HUES6 (cell line): ENCODE measurements at regions not wholly inside any gene's neighbourhood (a gene's known extent, or its start where the extent isn't known, plus 50 kb on each side); places are given as distances from the start of the nearest gene placed in this dataset.

Source experiments
- H3K27ac ChIP-seq: 2 replicates; pipeline ENCODE4 v1.7.0; 2013; ENCODE audit warnings: low read depth, mild to moderate bottlenecking, low read length, inconsistent platforms
- H3K27me3 ChIP-seq: 2 replicates; pipeline ENCODE4 v1.6.1; 2013; ENCODE audit warnings: low read length; ENCODE audit not compliant: control insufficient read depth, insufficient read depth
- H3K36me3 ChIP-seq: 2 replicates; pipeline ENCODE4 v1.6.1; 2013; ENCODE audit warnings: low read length; ENCODE audit not compliant: control insufficient read depth, insufficient read depth
- H3K4me1 ChIP-seq: 2 replicates; pipeline ENCODE4 v1.6.1; 2013; ENCODE audit warnings: low read length; ENCODE audit not compliant: control insufficient read depth, insufficient read depth
- H3K4me3 ChIP-seq: 2 replicates; pipeline ENCODE4 v1.5.1; 2013; ENCODE audit warnings: low read depth, low read length
- H3K9ac ChIP-seq: one replicate; pipeline ENCODE4 v1.6.1; 2013; ENCODE audit warnings: mild to moderate bottlenecking, low read length
- H3K9me3 ChIP-seq: 2 replicates; pipeline ENCODE4 v1.6.1; 2013; ENCODE audit warnings: low read depth, low read length; ENCODE audit not compliant: control insufficient read depth, insufficient read depth

DNA sequence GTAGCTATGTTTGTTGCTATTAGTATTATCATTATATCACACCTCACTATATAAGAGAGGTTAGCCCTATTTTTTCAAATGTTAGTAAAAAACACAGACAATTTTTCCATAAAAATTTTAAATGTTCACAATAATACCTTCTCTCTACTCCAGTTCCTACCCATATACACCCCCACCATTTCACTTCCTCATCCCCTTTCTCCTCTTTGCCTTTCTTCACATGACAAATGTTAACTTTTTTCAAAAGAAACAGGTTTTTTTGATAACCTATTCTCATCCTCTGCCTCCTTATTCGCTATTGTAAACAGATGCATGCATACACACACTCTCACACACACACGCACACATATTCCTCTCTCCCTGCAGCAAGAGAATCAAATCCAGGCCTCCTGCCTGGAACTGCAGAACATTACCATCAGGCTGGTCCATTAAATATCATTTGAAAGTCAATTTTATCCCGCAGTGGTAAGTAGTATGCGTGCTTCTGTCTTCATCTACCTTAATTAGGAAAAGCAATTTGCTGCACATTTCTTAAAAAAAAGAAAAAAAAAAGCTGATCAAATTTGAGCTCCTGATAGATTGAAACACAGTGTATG, 55.5 kb downstream of the MID1IP1 start:
- no peaks in the 10 kb centered on the region for H3K36me3 ChIP-seq
- H3K9ac ChIP-seq: no peak overlapping the region
- H3K27ac ChIP-seq: no peak overlapping the region
- no peaks in the 10 kb centered on the region for H3K9me3 ChIP-seq
- H3K4me1 ChIP-seq: peaks cover 7% of the 10 kb centered on the region; the same call in 1 of the 2 replicates
- H3K4me3 ChIP-seq: no peak overlapping the region
- H3K27me3 ChIP-seq: no peaks in the 10 kb centered on the region

DNA sequence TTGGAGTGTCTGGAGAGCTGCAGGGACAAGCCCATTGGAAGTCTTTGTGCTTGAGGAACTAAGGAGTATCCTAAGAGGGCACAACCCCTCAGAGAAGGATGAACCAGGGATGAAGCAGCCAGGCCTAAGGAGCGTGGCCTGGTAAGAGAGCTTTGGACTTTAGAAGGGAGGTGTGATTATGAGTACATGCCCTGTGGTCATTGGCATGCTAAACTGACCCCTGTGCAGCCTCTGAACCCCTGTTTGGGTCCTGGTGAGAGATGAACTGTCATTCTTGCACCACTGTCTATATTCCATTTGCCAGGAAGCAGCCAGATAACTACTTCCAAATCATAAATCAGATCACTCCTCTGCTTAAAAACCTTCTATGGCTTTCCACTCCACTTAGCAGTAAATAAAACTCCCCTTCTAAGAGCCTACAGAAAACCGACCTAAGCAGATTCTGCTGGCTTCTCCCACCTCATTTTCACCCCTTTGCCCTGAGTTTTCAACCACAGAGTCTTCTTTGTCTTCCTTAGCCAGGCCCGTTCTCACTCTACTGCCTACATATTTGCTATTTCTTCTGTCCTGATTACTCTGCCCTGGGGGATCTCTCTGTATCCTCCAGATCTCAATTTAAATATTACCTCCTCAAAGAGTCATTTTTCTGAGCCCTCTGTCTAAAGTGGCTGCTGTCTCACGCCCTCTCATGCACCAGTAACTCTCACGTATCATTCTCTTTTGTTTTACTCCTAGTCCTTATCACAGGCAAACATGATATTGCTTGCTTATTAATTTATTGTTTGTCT, 56.7 kb downstream of the MID1IP1 start:
- H3K4me3 ChIP-seq: no peak overlapping the region
- H3K9me3 ChIP-seq: no peaks in the 10 kb centered on the region
- peaks cover 19% of the 10 kb centered on the region for H3K4me1 ChIP-seq
- H3K27ac ChIP-seq: no peak overlapping the region; the same call in 1 of the 2 replicates
- H3K27me3 ChIP-seq: no peaks in the 10 kb centered on the region
- no peak overlapping the region for H3K9ac ChIP-seq
- no peaks in the 10 kb centered on the region for H3K36me3 ChIP-seq

DNA sequence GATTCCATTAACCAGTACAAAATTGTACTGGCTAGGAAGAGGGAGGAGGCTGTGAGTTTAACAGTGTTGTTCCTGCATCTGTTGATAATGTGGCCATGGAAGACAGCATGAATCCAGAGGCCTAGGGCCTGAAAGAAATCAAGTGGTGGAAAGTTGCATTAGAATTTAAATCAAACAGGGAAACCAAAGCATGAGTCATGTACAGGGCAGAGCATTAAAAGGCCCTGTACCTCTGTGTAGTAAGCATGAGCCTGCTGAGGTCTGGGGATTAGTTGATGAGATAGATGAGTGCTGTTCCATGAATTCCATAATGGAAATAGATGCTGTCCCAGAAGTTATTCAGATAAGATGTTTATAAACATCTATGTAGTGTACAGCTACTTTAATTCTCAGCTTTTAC, 58.3 kb downstream of the MID1IP1 start:
- Histone ChIP-seq H3K4me3 (no peak overlapping the region), H3K27ac (no peak overlapping the region), H3K9me3 (no peaks in the 10 kb centered on the region), H3K27me3 (no peaks in the 10 kb centered on the region), H3K9ac (no peak overlapping the region), H3K4me1 (peaks cover 25% of the 10 kb centered on the region), H3K36me3 (no peaks in the 10 kb centered on the region)

DNA sequence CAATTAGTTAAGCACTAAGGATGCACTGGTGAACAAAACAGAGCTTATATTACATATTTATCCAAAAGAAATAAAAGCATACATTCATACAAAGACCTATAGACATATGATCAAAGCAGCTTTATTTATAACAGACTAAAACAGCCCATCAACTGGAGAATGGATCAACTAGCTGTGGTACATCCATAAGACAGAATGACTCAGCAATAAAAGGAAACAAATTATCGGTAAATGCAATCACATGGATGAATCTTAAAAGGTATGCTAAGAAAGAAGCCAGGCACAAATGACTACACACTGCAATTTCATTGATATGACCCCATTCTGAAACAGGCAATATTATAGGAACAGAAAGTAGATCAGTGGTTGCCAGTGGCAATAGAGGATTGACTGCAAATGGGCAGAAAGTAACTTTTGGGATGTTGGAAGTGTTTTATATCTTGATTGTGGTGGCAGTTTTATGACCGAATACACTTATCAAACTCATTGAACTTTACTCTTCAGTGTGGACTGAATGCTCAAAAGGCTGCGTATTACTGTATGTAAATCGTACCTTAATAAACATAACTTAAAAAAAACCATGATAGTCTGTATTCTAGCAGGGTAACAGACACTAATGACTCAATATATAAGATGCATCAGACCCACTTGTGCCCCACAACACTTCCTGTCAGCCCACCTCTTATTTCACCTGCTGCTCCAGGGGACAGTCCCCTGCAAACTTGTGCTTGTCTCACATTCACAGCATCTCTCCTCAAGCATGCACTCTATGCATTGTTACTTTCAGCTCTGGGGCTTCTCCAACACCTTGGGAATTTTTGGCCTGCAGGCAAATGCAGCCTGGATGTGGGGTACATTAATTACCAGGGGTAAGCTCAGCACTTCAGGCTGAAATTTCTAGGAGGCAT, 59.1 kb downstream of the MID1IP1 start:
- H3K9me3 ChIP-seq: no peaks in the 10 kb centered on the region
- no peak overlapping the region for H3K4me3 ChIP-seq
- no peaks in the 10 kb centered on the region for H3K27me3 ChIP-seq
- no peak overlapping the region for H3K9ac ChIP-seq
- H3K36me3 ChIP-seq: no peaks in the 10 kb centered on the region
- H3K4me1 ChIP-seq: peaks cover 29% of the 10 kb centered on the region
- H3K27ac ChIP-seq: no peak overlapping the region

DNA sequence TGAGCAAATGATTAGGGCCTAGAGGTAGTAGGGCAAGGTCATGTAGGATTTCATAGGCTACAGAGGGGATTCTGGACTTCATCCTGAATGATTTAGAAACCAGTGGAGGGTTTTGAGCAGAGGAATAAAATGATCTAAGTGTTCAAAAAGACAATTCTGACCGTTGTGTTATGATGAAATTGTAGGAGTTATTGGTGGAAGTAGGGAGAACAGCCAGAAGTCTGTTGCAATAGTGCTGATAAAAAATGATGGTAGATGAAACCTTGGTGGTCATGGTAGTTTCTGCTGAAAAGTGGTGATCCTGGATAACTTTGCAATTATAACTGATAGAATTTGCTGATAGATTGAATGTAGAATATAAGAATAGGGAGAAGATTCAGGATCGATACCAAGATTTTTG, 60.2 kb downstream of the MID1IP1 start:
- Histone ChIP-seq H3K9me3 (no peaks in the 10 kb centered on the region), H3K27me3 (no peaks in the 10 kb centered on the region), H3K9ac (no peak overlapping the region), H3K4me1 (peaks cover 38% of the 10 kb centered on the region), H3K36me3 (no peaks in the 10 kb centered on the region), H3K4me3 (no peak overlapping the region), H3K27ac (no peak overlapping the region)

DNA sequence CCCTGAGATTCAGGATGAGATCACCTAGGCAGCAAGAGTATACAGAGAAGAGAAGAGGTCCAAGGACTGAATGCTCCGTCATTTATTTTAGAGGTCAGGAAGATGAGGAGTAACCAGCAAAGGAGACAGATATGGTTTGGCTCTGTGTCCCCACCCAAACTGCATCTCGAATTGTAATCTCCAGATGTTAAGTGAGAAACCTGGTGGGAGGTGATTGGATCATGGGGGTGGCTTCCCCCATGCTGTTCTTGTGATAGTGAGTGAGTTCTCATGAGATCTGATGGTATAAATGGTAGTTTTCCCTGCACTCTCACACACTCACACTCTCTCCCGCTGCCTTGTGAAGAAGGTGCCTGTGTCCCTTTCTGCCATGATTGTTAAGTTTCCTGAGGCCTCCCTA, 60.8 kb downstream of the MID1IP1 start:
- Histone ChIP-seq H3K9me3 (no peaks in the 10 kb centered on the region), H3K4me1 (peaks cover 39% of the 10 kb centered on the region), H3K4me3 (no peak overlapping the region), H3K27me3 (no peaks in the 10 kb centered on the region), H3K9ac (no peak overlapping the region), H3K36me3 (no peaks in the 10 kb centered on the region), H3K27ac (no peak overlapping the region)

DNA sequence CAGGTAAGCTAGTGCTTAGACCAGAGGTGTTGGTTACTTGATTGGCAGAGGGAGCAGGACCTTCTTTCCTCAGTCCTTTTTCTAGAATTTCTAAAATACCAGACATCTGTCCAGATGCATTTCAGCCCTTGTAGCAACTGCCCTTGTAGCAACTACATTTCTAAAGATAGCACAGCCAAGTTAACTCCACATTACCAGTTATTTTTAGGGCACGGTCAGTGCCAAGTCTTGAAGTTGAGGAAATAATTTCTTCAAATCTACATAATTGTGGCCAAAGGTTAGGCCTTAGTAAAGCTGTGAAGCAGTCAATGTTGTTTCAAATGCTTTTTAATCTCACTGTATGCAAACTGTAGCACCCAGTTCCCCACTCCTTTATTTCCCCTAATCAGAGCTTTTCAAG, 62.9 kb downstream of the MID1IP1 start:
- H3K27ac ChIP-seq: no peak overlapping the region
- no peak overlapping the region for H3K4me3 ChIP-seq
- H3K9ac ChIP-seq: no peak overlapping the region
- no peaks in the 10 kb centered on the region for H3K9me3 ChIP-seq
- H3K36me3 ChIP-seq: no peaks in the 10 kb centered on the region
- H3K27me3 ChIP-seq: no peaks in the 10 kb centered on the region
- H3K4me1 ChIP-seq: peaks cover 54% of the 10 kb centered on the region

DNA sequence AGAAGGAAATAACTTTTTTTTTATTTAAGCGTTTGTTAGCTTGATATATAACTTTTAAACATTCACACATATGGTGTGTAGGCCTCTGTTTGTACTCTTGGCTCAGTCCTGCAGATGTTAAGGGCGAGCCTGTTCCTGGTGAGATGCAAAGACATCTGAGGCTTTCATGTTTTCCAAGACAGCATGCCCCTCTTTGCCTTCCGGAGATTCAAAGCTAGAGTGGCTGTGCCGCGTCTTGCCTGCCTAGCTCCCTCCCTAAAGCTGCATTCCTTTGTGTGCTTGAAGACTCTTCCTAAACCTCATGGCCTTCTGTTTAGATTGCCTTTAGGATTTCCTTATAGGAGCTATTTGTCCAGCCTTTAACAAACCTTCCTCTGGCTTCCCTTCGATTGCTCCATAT, 67.1 kb downstream of the MID1IP1 start:
- no peak overlapping the region for H3K9ac ChIP-seq

DNA sequence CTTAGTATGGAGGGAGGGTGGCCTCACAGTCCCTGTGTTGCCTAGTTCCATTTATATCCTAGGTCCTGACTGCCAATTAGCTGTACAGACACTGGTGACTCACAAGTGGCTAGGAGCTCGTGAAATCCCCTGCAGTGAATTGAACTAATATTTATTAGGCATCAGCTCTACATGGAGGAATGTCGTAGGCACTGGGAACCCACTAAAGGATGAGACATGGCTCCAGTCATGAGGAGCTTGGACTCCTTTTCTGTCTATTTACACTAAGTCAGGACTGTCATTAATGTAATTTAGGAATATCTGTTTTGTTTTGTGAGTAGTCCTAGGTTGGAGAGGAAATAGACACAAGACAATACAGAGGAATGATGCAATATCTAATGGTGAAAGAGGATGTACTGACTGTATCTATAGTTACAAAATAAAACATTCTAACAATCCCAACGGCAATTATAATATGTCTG, 67.7 kb downstream of the MID1IP1 start:
- Histone ChIP-seq H3K4me3 (0 out of 2 replicates have a peak overlapping the region, but pooled peaks have one; percentile 13), H3K9me3 (no peaks in the 10 kb centered on the region), H3K27ac (peak overlapping the region; percentile 87; the same call in 1 of the 2 replicates), H3K36me3 (no peaks in the 10 kb centered on the region), H3K27me3 (no peaks in the 10 kb centered on the region), H3K9ac (no peak overlapping the region), H3K4me1 (peaks cover 61% of the 10 kb centered on the region)

More for the DNA sequence above, 67.1 kb downstream of the MID1IP1 start:
- no peaks in the 10 kb centered on the region for H3K36me3 ChIP-seq
- H3K4me1 ChIP-seq: peaks cover 64% of the 10 kb centered on the region
- H3K27me3 ChIP-seq: no peaks in the 10 kb centered on the region
- H3K9me3 ChIP-seq: no peaks in the 10 kb centered on the region
- H3K27ac ChIP-seq: peak overlapping the region; percentile 4; the same call in 1 of the 2 replicates
- H3K4me3 ChIP-seq: no peak overlapping the region

DNA sequence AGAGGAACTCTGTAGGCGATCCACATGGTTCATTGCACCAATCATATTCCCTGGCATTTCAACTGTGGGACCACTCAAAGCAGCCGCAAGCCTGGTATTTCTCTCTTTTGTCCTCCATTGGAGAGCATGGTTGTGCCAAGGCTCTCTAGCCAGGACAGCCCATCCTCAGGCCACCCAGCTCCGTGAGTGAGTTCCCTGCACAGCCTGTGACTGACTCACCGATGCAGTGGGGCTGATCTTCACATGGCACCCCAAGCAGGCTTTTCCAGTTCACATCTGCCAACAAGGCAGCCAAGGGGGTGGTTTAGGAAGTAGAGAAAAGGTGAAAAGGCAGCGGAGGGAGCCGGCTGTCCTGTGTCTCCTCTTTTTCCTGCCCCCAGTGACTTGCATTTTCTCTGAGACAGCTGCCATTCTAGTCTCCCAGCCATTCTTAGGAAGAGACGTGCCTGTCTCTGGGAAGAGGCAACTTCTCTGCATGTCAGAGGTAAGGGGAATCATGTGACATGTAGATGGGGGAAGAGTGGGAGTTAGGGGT, 69.2 kb downstream of the MID1IP1 start:
- Histone ChIP-seq H3K4me3 (peak overlapping the region; percentile 37), H3K27ac (peak overlapping the region; percentile 87), H3K27me3 (no peaks in the 10 kb centered on the region), H3K9ac (peak overlapping the region; percentile 80), H3K36me3 (no peaks in the 10 kb centered on the region), H3K9me3 (no peaks in the 10 kb centered on the region), H3K4me1 (peaks cover 57% of the 10 kb centered on the region)
